ENCODE measurements at regions not wholly inside any gene's neighbourhood (a gene's known extent, or its start where the extent isn't known, plus 50 kb on each side); places are given as distances from the start of the nearest gene placed in this dataset.

GRCh38 chr13:89610881-89611280 is 1736.6 kb upstream of the MIR17HG start:
- Histone ChIP-seq H3K14ac (replicated peaks; ENCODE audit: low read depth, low read length) (no peak overlapping the region), H3K27me3 (ENCODE audit: control insufficient read depth, insufficient read depth, low read length) (no peaks in the 10 kb centered on the region), H3K79me1 (ENCODE audit: low read depth in 1 of 2, low read length in 2 of 2) (no peaks in the 10 kb centered on the region), H4K8ac (ENCODE audit: low read depth in 2 of 2, low read length in 2 of 2) (no peak overlapping the region), H4K91ac (ENCODE audit: insufficient read depth, low read depth, low read length) (no peak overlapping the region), H3K27ac (ENCODE audit: insufficient read depth, low read length) (no peak overlapping the region), H3K9me1 (ENCODE audit: insufficient read depth, low read length) (no peaks in the 10 kb centered on the region), H2BK5ac (ENCODE audit: low read depth, low read length, poor library complexity, severe bottlenecking) (no peak overlapping the region), H3K9me3 (ENCODE audit: control insufficient read depth, insufficient read depth, low read length) (peaks cover 9% of the 10 kb centered on the region), H3K4me1 (ENCODE audit: control insufficient read depth, insufficient read depth, low read length) (no peaks in the 10 kb centered on the region), H2BK20ac (ENCODE audit: low read depth, low read length) (no peak overlapping the region), H2AK9ac (replicated peaks; ENCODE audit: low read depth, low read length, poor library complexity) (no peak overlapping the region), H3K36me3 (ENCODE audit: control insufficient read depth, insufficient read depth, low read length) (no peaks in the 10 kb centered on the region), H3K9ac (ENCODE audit: low read depth, low read length) (no peak overlapping the region), H2BK120ac (ENCODE audit: low read depth, low read length) (no peak overlapping the region), H3K4me2 (ENCODE audit: low read depth, low read length) (no peak overlapping the region), H3K4ac (ENCODE audit: low read depth, low read length) (no peak overlapping the region), H2AFZ (replicated peaks; ENCODE audit: low read length, poor library complexity) (no peak overlapping the region), H3K18ac (ENCODE audit: low read depth, low read length) (no peak overlapping the region), H2BK15ac (ENCODE audit: low read depth, low read length) (no peak overlapping the region), H3K4me3 (ENCODE audit: insufficient read depth, low read depth, low read length) (no peak overlapping the region), H4K5ac (ENCODE audit: low read depth, low read length) (no peak overlapping the region), H2AK5ac (ENCODE audit: low read depth, low read length) (no peak overlapping the region), H3K23ac (ENCODE audit: low read depth, low read length) (no peak overlapping the region), H3K56ac (ENCODE audit: extremely low read depth, insufficient read depth, low read length) (no peak overlapping the region), H4K20me1 (ENCODE audit: insufficient read depth, low read length) (no peaks in the 10 kb centered on the region)
- TF ChIP-seq RFX5 (IDR thresholded peaks at IDR 0.05; ENCODE audit: low read depth, low read length) (no peak), MXI1 (IDR thresholded peaks at IDR 0.05; ENCODE audit: borderline replicate concordance, low read depth, low read length) (no peak), USF2 (IDR thresholded peaks at IDR 0.05; ENCODE audit: low read depth, low read length) (no peak), CHD1 (IDR thresholded peaks at IDR 0.05; ENCODE audit: low read depth, low read length) (no peak), NFE2L2 (IDR thresholded peaks at IDR 0.05; ENCODE audit: low read depth, low read length) (no peak), MAZ (IDR thresholded peaks at IDR 0.05; ENCODE audit: borderline replicate concordance, low read depth, low read length) (no peak), CTCF (conservative IDR thresholded peaks at IDR 0.05; ENCODE audit: low read depth, low read length) (no peak), MAFK (IDR thresholded peaks at IDR 0.05; ENCODE audit: low read depth, low read length) (no peak), RCOR1 (IDR thresholded peaks at IDR 0.05; ENCODE audit: insufficient replicate concordance, low read length) (no peak), CEBPB (IDR thresholded peaks at IDR 0.05; ENCODE audit: low read depth, low read length) (no peak), ELK1 (IDR thresholded peaks at IDR 0.05; ENCODE audit: borderline replicate concordance, low read depth, low read length) (no peak), FOS (IDR thresholded peaks at IDR 0.05; ENCODE audit: low read depth, low read length) (no peak)
- ChIA-PET POLR2A (ENCODE audit: unreplicated experiment) (no interaction called here), CTCF (no interaction called here)
- BruUV-seq (replicated peaks): no TSS peak
- DNase-seq: no peak
- WGBS, 2 experiments (ENCODE audit: extremely low coverage in 2 of 2, insufficient read length in 1 of 2): no CpG with 5 or more reads among the region's 1 CpG
- dilution Hi-C loops (cut with HindIII; ENCODE audit: low sequenced_read_pairs, unreplicated experiment) (no loop called here), in situ Hi-C loops (cut with MboI; ENCODE audit: low sequenced_read_pairs) (no loop called here), intact Hi-C loops (cut with micrococcal nuclease) (no loop called here)
- ATAC-seq (ENCODE audit: low read depth): no peak

Measured in IMR-90 (cell line).